ENCODE measurements at regions not wholly inside any gene's neighbourhood (a gene's known extent, or its start where the extent isn't known, plus 50 kb on each side); places are given as distances from the start of the nearest gene placed in this dataset.

DNA sequence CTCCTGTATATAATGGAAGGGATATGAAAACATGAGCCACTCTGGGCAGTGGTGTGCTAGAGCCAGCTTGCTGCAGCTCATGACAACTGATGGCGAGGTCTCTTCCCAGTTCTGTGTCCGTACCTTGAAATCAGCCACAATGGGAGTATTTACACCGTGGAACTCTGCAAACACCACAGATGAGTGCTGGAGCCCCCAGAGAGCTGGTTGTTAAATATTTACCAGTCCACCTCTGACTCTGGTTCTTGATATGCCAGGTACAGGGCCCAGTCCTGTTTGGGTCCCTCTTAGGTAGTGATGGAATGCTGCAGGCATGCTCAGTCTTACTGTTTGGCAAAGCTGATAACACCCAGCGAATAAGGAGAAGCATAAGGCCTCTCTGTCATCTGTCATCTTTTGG lies 116.1 kb upstream of the GLI2 start (continued):
- TF ChIP-seq, protein P1, sequence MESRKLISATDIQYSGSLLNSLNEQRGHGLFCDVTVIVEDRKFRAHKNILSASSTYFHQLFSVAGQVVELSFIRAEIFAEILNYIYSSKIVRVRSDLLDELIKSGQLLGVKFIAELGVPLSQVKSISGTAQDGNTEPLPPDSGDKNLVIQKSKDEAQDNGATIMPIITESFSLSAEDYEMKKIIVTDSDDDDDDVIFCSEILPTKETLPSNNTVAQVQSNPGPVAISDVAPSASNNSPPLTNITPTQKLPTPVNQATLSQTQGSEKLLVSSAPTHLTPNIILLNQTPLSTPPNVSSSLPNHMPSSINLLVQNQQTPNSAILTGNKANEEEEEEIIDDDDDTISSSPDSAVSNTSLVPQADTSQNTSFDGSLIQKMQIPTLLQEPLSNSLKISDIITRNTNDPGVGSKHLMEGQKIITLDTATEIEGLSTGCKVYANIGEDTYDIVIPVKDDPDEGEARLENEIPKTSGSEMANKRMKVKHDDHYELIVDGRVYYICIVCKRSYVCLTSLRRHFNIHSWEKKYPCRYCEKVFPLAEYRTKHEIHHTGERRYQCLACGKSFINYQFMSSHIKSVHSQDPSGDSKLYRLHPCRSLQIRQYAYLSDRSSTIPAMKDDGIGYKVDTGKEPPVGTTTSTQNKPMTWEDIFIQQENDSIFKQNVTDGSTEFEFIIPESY (CRISPR knock-in tag; IDR thresholded peaks at IDR 0.05) = no peak
- TF ChIP-seq ZNF333 (CRISPR knock-in tag; IDR thresholded peaks at IDR 0.05; ENCODE audit: borderline replicate concordance) (no peak), ESRRA (CRISPR knock-in tag; IDR thresholded peaks at IDR 0.05; ENCODE audit: low read depth) (no peak), ONECUT2 (CRISPR knock-in tag; IDR thresholded peaks at IDR 0.05) (no peak), ZNF282 (IDR thresholded peaks at IDR 0.05; ENCODE audit: partially characterized antibody) (no peak), ZNF737 (CRISPR knock-in tag; IDR thresholded peaks at IDR 0.05; ENCODE audit: borderline replicate concordance) (no peak), ZFP90 (CRISPR knock-in tag; IDR thresholded peaks at IDR 0.05; ENCODE audit: borderline replicate concordance) (no peak), MED8 (CRISPR knock-in tag; IDR thresholded peaks at IDR 0.05; ENCODE audit: insufficient replicate concordance) (no peak), FLYWCH1 (CRISPR knock-in tag; IDR thresholded peaks at IDR 0.05) (no peak), YY1 (IDR thresholded peaks at IDR 0.05; ENCODE audit: insufficient read depth, insufficient replicate concordance, low read depth, low read length) (no peak), ZFP1 (CRISPR knock-in tag; IDR thresholded peaks at IDR 0.05) (no peak), ISL2 (CRISPR knock-in tag; IDR thresholded peaks at IDR 0.05) (peak; percentile 53; the same call in 1 of the 2 replicates), PCBP1 (IDR thresholded peaks at IDR 0.05; ENCODE audit: borderline replicate concordance, low read depth, low read length) (no peak), HOXA5 (CRISPR knock-in tag; IDR thresholded peaks at IDR 0.05) (no peak), GPN1 (CRISPR knock-in tag; IDR thresholded peaks at IDR 0.05; ENCODE audit: borderline replicate concordance) (no peak), PRPF4 (IDR thresholded peaks at IDR 0.05; ENCODE audit: low read depth, low read length, poor library complexity, severe bottlenecking) (no peak), ZNF678 (CRISPR knock-in tag; IDR thresholded peaks at IDR 0.05) (no peak)
- TF ChIP-seq, protein P2, sequence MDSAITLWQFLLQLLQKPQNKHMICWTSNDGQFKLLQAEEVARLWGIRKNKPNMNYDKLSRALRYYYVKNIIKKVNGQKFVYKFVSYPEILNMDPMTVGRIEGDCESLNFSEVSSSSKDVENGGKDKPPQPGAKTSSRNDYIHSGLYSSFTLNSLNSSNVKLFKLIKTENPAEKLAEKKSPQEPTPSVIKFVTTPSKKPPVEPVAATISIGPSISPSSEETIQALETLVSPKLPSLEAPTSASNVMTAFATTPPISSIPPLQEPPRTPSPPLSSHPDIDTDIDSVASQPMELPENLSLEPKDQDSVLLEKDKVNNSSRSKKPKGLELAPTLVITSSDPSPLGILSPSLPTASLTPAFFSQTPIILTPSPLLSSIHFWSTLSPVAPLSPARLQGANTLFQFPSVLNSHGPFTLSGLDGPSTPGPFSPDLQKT (CRISPR knock-in tag; IDR thresholded peaks at IDR 0.05; ENCODE audit: borderline replicate concordance) = no peak
- TF ChIP-seq, protein P3, sequence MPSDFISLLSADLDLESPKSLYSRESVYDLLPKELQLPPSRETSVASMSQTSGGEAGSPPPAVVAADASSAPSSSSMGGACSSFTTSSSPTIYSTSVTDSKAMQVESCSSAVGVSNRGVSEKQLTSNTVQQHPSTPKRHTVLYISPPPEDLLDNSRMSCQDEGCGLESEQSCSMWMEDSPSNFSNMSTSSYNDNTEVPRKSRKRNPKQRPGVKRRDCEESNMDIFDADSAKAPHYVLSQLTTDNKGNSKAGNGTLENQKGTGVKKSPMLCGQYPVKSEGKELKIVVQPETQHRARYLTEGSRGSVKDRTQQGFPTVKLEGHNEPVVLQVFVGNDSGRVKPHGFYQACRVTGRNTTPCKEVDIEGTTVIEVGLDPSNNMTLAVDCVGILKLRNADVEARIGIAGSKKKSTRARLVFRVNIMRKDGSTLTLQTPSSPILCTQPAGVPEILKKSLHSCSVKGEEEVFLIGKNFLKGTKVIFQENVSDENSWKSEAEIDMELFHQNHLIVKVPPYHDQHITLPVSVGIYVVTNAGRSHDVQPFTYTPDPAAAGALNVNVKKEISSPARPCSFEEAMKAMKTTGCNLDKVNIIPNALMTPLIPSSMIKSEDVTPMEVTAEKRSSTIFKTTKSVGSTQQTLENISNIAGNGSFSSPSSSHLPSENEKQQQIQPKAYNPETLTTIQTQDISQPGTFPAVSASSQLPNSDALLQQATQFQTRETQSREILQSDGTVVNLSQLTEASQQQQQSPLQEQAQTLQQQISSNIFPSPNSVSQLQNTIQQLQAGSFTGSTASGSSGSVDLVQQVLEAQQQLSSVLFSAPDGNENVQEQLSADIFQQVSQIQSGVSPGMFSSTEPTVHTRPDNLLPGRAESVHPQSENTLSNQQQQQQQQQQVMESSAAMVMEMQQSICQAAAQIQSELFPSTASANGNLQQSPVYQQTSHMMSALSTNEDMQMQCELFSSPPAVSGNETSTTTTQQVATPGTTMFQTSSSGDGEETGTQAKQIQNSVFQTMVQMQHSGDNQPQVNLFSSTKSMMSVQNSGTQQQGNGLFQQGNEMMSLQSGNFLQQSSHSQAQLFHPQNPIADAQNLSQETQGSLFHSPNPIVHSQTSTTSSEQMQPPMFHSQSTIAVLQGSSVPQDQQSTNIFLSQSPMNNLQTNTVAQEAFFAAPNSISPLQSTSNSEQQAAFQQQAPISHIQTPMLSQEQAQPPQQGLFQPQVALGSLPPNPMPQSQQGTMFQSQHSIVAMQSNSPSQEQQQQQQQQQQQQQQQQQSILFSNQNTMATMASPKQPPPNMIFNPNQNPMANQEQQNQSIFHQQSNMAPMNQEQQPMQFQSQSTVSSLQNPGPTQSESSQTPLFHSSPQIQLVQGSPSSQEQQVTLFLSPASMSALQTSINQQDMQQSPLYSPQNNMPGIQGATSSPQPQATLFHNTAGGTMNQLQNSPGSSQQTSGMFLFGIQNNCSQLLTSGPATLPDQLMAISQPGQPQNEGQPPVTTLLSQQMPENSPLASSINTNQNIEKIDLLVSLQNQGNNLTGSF (CRISPR knock-in tag; IDR thresholded peaks at IDR 0.05) = no peak
- TF ChIP-seq, protein P4, sequence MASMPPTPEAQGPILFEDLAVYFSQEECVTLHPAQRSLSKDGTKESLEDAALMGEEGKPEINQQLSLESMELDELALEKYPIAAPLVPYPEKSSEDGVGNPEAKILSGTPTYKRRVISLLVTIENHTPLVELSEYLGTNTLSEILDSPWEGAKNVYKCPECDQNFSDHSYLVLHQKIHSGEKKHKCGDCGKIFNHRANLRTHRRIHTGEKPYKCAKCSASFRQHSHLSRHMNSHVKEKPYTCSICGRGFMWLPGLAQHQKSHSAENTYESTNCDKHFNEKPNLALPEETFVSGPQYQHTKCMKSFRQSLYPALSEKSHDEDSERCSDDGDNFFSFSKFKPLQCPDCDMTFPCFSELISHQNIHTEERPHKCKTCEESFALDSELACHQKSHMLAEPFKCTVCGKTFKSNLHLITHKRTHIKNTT (CRISPR knock-in tag; IDR thresholded peaks at IDR 0.05) = no peak
- TF ChIP-seq, protein P5, sequence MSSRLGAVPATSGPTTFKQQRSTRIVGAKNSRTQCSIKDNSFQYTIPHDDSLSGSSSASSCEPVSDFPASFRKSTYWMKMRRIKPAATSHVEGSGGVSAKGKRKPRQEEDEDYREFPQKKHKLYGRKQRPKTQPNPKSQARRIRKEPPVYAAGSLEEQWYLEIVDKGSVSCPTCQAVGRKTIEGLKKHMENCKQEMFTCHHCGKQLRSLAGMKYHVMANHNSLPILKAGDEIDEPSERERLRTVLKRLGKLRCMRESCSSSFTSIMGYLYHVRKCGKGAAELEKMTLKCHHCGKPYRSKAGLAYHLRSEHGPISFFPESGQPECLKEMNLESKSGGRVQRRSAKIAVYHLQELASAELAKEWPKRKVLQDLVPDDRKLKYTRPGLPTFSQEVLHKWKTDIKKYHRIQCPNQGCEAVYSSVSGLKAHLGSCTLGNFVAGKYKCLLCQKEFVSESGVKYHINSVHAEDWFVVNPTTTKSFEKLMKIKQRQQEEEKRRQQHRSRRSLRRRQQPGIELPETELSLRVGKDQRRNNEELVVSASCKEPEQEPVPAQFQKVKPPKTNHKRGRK (CRISPR knock-in tag; IDR thresholded peaks at IDR 0.05) = no peak
